SKM-1 (cell line): ENCODE measurements at regions not wholly inside any gene's neighbourhood (a gene's known extent, or its start where the extent isn't known, plus 50 kb on each side); places are given as distances from the start of the nearest gene placed in this dataset.

Experiments
- DNase-seq: peaks from one replicate; lab custom pipeline; 2025; ENCODE audit not compliant: unreplicated experiment; lab: John Stamatoyannopoulos, UW

DNA sequence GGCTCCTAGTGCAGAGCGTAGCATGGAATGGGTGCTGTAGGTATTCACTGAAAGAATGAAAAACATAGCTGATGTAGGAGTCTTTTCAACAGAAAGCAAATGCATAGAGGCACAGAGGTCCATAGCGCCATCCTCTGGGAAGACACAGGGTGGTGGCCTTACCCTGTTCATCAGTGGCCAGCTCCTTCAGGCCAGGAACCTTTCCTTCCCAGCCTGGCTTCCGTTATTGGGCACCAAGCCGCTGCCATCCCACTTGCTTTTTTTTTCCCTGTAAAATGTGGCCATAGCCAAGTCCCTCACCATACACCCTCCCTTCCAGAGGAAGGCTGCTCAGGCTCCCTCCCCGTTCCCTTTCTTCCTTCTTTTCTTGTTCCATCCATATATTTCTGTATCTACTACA, 118.1 kb downstream of the ZNF621 start:
- DNase-seq, result no peak

DNA sequence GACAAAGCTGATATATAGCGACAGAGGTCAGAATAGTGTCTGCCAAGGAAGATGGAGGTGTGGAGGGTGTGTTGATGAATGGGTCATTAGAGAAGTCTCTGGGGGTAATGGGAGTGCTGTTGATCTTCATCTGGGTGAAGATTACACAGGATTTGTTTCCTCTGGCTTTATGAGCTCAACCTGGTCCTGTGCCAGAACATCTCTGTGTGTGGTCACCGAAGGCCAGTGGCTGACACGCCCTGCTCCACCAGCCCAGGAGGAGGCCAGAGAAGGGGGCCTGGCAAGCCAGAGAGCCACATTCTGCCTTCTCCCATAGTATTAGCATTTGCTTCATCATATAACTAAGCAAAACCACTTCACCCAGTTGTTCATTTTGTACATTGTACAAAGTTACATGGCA, 121.1 kb downstream of the ZNF621 start:
- DNase-seq, result no peak

DNA sequence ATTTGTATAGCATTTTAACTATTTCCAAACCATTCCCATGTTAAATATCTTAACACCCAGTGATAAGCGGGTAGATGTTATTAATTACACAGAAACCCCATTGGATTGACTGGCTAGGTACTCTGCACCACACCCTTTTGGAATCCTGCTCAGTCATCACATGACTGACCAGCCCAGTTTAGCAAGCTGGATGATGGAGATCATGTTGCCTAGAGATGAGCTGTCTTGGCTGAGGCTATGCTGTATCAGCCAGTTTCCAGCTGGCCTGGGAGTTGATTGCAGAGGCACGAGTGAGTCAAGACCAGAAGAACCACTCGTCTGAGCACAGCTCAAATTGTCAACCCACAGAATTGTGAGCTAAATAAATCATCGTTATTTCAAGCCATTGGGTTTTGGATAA, 124.6 kb downstream of the ZNF621 start:
- no peak for DNase-seq

DNA sequence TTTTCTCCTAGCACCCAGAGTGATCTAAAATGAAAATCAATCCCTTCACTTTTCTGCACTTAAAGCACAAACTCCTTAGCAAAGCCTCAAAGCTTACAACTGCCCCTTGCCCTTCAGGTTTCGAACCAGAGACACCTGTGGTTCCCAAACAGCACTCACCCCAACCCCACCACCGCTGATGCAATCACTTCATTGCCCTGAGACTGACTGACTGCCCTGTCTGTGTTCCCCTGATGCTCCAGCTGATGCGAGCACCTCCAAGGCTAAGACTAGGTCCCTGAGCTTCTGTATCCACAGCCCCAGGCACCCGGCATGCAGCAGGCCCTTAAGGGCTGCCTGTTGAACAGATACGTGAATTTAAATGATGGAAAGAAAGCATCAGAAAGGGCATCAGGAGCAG, 127.3 kb downstream of the ZNF621 start:
- no peak for DNase-seq

DNA sequence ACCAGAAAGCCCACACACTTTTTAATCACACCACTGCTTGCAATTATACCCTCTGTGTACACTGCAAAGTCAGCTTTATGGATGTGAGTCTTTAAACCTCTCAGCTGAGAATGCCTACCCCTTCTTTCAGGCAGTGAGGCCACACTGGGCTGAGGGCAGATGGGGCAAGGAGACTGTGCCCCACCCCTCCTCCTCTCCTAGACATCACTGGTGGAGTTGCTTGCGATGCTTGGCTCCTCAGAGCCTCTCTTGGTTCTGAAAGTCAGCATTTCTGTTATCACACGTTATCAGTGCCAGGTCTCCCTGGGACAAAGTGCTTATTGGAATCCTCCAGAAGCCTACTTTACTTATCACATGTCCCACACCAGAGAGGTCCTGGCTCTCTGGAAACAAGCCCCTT, 128.2 kb downstream of the ZNF621 start:
- DNase-seq, result no peak

DNA sequence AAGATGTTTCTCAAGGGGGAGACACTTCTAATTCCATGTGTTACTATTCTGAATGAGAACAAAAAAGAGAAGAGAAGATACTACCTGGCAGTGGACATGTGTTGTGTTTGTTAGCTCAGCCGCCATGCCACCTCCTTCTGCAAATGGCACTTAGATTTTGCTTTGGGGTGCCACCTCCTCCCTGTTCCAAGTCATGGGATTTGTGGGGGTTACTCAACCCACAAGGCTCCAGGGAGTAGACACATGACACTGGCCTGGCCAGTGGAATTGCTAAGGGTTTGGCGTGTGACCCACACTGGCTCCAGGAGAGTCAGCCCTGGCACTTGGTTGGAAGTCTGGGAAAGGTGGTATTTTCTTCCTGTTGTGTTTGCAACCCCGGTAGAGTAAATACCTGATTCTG, 129.1 kb downstream of the ZNF621 start:
- DNase-seq, result no peak

DNA sequence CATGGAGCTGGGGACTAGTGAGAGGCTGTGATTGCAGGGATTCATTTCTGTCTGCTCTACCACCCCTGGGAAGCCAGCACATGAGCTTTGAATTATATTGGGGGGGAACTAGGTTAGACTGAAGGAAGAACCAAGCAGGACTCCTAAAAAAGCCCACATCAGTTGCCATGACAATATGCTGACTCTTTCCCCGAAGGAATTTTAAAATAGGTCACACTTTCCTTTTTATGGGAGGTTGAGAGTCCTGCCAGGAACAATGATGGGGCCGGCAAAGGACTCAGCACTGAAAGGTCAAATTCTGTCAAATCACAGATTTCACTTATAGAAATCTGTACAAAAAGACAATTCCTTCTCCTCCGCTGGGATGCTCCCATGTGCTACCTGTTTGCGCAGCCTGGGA, 130.8 kb downstream of the ZNF621 start:
- no peak for DNase-seq

DNA sequence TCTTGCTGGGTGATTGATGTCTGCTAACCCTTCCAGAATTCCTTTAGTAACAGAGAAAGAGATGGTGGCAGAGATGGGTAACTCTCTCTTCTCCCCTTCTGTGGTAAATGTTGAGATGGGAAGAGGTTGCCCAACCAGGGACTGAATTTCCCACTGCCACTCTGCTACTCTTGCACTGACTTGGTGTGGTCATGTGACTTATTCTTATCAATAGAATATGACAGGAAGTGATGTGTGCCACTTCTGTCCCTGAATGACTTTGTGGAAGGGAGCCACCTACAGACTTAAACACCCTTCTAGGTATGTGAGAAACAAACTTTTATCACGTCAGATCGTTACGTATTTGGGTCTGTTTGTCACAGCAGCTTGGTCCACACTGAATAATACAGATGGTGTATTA, 132.9 kb downstream of the ZNF621 start:
- DNase-seq, result no peak

DNA sequence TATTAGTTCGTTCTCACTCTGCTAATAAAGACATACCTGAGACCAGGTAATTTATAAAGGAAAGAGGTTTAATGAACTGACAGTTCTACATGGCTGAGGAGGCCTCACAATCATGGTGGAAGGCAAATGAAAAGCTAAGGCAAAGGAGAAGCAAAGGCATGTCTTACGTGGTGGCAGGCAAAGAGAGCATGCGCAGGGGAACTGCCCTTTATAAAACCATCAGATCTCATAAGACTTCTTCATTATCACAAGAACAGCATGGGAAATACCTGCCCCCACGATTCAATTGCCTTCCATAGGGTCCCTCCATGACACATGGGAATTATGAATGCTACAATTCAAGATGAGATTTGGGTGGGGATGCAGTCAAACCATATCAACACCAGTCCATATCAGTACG, 133.5 kb downstream of the ZNF621 start:
- DNase-seq, result no peak

DNA sequence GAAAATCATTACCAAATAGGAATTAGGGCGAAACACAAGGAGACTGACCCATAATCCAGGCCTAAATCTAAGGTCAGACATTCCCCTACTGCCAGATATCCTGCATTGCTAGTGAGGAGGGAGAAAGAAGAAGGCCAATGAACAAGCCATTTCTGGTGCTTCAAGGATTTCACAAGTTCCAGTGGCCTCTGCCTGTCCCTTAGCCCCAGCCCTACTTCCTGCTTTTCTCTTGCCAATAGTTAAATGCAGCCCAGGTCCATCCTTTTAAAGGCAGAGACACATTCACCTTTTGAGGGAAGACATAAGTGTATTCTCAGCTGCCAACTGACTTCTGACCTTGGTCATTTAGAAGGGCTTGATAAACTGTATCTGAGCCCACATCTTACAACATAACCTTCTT, 135.8 kb downstream of the ZNF621 start:
- peak; percentile 68 for DNase-seq

DNA sequence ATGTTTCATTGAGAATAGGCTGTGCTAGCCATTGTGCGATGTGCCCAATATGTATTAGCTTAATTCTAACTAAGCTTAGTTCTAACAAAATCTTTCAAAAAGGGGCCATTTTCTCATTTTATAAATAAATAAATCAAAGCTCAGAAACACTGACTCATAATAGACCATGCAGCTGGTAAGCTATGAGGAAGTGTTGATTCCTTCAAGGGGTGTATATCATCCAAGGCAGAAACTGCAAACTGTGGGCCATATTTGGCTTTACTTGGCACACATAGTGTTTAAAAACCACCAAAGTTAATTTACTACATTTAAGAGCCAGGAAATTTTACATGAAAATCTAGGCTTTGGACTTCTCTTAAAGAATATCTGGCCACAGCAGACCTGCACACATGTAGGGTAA, 136.5 kb downstream of the ZNF621 start:
- DNase-seq, result no peak

DNA sequence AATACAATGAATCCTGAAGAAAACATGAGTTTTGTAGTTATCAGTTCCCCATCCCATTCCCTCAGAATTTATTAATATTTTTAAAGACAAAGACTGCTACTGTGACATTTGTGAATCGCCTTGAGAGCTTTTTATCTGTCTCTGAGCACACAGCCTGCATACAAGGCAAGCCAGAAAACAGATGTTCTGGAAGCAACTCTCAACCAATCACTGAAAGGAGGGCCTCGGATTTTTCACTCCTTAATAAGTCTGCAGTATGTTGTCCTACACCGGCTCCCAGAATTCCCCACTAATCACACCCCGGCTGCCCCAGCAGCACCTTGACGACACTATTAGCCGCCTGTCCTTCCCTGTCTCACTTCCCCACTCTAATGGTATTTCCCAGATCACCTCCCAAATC, 138.5 kb downstream of the ZNF621 start:
- no peak for DNase-seq

DNA sequence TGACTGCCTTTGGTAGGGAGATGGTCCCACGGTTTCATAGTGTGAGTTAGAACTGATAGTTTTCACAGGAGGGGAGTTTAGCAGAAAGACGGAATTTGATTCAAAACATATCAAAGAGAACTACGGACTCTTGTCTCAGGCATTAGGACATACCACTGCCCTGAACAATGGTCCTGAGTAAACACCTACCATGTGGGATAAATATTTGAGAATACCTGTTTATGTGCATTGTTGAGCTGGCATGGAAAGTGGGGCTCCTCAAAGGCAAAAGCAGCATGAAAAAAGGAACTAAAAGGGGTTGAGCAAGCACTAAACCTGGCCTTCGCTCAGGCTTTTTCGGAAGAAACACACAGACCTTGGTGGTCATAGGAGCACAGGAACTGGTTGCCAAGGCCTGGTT, 144.4 kb downstream of the ZNF621 start:
- no peak for DNase-seq

DNA sequence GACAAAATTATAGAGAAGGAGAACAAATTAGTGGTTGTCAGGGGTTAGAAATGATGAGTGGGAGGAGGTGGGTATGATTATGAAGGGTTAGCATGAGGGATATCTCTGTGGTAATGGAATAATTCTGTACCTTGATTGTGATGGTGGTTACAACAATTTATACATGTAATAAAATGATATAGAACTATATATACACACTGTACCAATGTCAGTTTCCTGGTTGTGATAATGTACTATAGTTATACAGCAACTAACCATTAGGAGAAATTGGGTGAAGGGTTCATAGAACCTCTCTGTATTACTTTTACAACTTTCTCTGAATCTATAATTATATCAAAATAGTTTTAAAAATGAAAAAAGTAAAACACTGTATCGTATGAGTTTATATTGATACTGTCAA, 148.1 kb downstream of the ZNF621 start:
- no peak for DNase-seq

DNA sequence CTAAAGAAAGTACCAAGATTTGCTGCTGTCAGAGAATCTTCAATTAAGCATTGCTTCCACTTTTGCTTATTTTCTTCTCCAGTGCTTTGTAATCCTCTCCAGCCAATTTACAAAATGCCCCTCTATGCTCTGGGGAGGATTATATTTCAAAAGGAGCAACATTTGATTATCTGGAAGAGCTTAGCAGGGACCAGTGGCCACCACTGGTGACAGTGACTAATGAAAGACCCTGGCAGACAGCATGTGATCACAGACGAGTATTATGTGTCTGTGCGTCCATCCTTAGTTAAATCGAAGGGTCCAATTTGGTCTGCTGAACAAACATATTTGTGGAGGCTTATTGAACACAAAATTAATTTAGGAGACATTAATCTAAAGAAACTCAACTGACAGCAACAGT, 152.6 kb downstream of the ZNF621 start:
- no peak for DNase-seq

DNA sequence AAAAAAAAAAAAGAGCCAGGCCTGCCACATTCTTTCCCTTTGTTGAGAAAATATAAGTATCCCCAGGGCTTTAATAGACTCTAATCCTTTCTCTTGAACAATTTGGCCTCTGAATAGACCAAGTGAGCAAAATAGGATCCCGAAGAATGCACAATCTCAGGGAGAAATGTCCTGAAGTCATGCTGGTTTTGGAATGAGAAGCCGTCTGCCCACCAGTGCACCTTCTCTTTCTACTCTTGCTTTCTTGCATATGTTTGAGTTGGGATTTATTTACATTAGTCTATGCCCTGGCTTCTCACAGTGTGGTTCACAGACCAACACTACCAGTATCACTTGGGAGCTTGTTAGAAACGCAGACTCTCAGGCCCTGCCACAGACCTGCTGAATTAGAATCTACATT, 153.0 kb downstream of the ZNF621 start:
- DNase-seq, result no peak

DNA sequence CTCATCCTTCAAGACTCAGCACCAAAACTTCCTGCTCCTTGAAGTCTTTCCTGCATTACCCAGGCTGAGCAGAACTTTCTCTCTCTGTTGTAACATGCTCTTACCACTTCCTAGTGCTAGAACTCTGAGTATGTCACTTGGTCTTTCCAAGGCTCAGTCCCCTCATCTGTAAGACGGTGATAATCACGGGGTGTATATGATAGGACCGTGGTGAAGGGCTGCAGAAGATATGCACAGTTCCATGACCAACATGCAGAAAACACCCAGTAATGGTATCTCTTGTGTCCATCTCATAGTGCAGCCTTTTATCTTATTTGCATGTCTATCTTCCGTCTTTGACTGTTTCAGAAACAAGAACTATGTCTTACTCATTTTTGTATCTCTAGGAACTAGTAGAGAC, 154.5 kb downstream of the ZNF621 start:
- DNase-seq, result no peak

DNA sequence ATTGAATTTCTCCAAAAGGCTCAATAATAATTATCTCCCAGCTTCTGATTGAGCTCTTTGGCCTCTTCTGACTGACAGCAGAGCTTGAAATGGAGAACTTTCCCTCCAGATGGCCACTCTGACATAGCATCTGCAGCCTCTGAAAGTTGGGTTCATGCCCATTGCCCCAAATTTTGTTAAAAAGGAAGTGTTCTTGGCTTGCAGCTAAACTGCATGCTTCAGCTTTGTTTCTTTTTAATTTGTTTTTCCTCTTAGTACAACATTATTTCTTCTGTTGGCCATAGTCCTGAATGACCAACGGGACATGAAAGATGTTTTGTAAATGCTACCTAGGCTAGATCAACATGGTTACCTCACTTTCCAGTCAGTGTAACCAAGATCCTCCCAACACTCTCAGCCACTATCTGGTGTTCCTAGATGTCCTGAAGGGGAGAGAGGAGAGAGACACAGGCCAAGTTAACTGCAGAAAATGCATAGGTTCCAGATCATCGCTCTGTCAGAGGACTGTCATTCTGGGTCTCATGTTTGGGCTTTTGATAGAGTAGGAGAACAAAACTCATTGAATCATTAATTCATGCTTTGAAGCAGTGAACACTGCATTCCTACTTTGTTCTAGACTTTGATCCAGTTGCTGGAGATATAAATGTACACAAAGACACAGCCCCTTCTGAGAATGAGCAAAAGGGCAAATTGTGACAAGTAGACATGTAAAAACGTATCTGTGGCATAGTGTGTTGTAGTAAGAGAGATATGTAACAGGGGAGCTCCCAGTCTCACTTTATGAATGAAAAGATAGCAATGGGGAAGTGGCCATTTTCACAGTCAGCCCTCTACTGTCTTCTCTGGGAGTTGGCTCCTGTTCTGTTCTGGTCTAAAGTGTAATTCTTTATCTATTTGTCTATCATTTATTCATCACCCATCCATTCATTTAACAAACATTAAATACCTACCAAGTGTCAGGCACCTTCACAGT, 156.2 kb downstream of the ZNF621 start:
- DNase-seq, result no peak

DNA sequence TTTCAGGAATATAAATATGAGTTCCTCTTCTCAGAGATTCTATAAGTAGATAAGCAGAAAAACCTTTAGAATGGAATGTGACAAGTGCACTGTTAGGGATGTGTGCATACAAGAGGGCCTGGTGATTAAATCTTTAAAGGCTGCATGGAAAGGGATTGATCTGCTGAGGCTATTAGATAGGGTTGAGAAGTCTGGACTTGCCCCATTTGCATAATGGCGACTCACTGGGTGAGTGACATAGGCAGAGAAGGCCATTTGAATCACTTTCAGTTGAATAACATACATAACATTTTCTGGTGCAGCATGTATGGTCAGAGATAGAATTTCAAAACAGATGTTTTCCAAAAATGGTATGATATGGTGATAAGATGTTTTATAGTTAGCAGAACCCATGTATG, 156.9 kb downstream of the ZNF621 start:
- no peak for DNase-seq

DNA sequence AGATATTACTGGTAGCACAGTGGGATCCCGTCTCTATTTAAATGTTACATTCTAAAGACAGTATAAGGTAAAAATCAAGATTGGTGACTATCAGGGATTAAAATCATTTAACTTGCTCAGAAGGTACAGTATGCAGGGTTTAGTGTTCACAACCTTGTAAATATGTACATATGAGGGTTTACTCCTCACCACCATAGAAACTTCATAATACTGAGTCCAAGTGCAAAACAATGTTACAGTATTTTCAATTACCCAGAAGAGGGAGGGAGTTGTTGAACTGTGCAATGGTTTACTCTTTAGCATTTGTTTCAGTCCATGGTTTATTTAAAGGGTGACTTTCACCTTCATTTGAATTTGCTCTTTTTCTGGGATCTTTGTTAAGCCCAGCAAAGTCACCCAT, 165.1 kb downstream of the ZNF621 start:
- DNase-seq, result no peak

DNA sequence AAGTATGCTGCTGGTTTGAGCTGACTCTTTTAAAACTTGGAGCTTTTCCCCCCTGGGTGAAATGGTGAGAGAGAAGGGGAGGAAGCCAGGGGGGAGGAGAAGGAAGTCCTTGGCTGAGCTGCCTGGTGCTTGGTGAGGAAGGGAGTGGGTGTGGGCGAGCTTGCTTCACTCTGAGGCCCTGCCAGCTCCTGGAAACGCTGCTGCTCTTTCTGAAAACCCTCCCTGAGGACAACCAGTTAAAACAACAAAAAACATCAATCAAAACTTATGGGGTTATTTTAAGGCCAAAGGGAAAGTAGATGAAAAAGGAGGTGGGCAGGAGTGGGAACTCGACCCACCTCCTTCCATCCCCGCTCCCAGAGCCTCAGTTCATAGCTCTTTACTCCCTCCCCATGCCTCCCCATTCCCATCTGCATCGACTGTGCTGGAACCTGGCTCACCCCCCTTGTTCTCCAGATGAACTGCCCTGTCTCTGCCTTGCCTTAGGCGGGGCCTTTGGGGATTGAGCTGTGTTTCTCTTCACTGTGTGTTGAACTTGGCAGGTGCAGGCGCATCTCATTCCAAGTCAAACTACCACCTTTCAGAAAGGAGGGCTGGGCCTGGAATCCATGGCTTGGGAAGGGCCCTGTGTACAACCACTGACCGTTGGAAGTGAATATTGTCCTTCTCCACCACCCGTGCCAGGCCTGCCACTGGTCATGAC, 166.1 kb downstream of the ZNF621 start:
- DNase-seq, result peak; percentile 33

DNA sequence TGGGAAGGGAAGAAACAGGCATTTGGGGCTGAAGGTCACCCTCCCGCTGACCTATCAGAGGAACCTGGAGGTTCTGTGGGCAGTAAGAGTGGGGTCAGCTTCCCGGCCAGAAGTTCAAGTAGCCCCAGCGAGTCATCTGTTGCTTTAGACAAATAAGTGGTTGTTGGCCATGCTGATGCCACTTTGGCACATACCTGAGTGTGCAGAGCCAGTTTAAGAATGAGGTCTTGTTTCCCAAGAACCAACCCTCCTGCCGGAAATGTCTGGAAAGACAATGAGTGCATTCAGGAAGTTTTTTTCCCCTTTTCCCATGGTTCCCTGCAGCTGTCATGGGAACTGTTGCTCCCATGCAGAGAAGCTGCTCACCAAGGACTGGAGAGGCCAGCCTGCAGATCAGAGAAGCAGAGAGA, 166.7 kb downstream of the ZNF621 start:
- no peak for DNase-seq
